Smooth muscle cell of the brain vasculature (primary cell): ENCODE measurements at regions not wholly inside any gene's neighbourhood (a gene's known extent, or its start where the extent isn't known, plus 50 kb on each side); places are given as distances from the start of the nearest gene placed in this dataset.
A peak's percentile ranks its signal among the peaks of the same experiment; 100 is the strongest.
"Not testable (repeated sequence)": the region's sequence is repeated elsewhere in the genome, so short reads cannot be mapped to it uniquely, and the experiment has no call there.

Source experiments
- DNase-seq: peaks from one replicate; pipeline ENCODE4 v3.0.0-alpha.2; 2012; ENCODE audit warnings: low read depth, low spot score

DNA sequence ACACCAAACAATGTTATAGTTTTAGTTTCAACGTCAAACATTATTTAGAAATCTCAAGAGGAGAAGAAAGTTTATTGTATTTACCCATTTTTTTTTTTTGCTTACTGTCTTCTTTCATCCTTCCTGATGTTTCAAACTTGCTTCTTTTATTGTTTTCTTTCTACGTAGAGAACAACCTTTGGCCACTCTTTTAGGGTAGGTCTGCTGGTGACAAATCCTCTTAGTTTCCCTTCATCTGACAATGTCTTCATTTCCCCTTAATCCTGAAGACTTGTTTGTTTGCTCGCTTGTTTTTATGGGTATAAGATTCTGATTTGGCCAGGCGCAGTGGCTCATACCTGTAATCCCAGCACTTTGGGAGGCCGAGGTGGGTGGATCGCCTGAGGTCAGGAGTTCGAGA is 89.1 kb downstream of the RHOU start:
- no peak for DNase-seq

DNA sequence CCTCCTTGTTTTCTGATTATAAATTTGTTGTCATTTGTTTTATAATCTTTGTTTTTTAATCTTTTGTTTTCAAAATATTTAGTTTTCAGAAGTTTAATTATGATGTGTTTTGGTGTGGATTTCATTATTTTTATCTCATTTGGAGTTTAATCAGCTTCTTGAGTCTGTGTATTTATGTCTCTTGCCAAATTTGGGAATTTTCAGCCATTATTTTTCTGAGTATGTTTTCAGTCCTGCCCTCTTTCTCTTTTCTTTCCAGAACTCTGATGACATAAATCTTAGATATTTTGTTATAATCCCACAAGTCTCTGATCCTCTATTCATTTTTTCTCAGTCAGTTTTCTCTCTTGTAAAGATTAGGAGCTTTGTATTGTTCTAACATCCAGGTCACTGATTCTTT is 89.8 kb downstream of the RHOU start:
- no peak for DNase-seq

GRCh38 chr1:228825840-228826484 is 90.7 kb downstream of the RHOU start:
- no peak for DNase-seq

GRCh38 chr1:228827019-228827418 is 91.7 kb downstream of the RHOU start:
- no peak for DNase-seq

GRCh38 chr1:228828151-228828550 is 92.9 kb downstream of the RHOU start:
- no peak for DNase-seq

DNA sequence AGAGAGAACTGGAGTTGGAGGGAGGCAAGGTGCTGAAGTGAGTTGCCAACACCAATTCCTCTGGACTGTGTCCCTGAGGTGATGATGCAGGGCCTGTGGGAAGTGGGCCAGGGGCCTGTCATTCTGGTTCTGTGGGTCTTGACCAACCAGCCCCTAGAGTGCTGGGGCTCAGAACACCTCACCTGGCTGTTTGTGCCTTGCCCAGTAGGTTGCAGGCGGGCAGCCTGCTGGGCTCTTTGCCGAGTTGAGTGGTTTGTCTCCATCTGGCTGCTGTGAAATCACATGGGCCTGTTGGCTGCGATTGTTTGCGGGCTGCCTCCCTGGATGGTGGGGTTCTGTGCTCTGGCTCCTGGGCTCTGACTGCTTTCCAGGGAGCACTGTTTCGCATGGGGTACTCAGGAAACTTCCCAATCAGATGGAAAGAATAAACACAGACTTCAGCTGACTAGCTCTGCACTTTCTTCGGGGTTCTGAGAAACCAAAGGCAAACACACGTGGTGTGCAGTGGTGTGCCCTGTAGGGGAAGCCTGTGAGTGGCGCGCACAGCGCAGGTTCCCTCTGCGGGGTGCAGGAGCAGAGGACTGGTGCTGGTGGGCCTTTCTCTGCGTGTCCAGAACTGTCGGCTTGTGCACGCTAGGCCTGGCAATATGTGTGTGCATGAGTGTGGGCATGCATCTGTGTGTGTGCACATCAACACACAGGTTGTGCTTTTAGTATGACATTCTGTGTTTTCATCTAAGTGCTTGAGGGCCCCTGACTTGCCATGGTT is 95.1 kb downstream of the RHOU start:
- DNase-seq: no peak

DNA sequence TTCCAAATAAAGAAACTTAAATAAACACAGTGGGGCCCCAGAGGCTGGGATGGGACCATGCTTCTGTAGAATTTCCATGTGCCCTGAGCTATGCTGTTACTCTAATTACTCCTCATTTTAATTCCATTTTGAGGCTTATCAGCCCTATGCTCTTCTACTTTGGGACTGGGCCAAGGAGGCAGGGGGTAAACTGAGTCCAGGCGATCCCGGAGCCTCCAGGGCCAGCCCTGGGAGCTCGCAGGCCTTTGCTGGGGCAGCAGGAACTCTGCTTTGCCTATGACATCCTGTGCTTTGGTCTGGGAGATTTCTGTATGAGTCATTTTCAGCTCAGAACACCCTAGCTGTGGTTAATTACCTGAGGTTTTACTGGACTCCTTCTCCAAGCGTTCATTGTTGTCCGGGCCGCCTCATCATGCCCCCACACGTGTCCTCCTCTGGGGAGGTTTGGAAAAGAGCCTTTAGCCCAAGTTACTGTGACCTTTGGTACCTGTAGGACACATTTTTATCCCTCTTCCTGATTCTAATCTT is 95.7 kb downstream of the RHOU start:
- DNase-seq: no peak

GRCh38 chr1:228833911-228834688 is 98.8 kb downstream of the RHOU start:
- peak; percentile 76 for DNase-seq

DNA sequence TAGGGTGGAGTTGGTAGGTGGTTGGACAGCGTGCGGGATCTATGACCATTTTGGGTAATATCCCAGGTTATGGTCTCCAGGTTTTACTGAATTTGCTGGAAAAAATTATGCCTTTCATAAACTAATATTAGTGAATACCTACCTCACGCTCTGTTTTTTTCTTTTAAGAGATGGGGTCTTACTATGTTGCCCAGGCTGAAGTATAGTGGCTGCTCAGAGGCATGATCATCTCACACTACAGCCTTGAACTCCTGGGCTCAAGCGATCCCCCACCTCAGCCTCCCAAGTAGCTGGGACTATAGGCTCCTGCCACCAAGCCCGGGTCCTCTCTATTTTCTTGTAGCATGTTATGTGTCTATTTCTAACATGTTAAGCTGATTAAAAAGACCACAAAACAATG is 100.2 kb downstream of the RHOU start:
- no peak for DNase-seq

DNA sequence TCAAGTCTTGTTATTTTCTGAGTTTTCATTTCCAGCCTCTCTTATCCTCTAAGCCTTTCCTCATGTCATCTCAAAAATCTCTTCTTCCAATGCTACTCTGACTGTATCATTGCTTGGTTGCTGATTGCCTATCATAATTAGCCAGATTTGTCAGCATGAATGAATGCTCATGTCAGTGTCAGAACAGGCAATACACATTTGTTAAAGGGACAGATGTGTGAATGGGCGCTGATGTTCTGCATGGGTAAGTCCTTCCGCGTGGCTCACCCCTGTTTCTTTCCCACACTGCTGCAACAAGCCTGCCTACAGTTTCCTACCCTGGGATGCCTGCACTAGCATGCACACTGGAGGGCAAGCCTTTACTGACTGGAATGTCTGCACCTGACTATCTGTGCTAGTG is 100.6 kb downstream of the RHOU start:
- no peak for DNase-seq

- DNase-seq: no peak
These were observed 101.1 kb downstream of the RHOU start for GRCh38 chr1:228836427-228836826.

DNA sequence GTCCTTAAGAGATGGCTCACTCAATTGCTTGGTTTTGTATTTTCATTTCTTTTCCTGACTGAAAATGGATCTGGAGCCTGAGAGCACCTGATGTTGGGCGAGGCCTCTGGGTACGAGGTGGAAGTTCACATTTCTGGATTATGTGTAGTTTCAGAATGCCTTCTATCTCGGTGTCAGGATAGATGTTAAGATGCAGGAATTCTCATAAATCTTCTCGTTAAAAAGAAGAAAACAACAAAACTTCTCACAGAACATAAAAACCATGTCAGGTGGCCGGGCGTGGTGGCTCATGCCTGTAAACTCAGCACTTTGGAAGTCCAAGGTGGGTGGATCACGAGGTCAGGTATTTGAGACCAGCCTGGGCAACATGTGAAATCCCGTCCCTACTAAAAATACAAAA is 101.8 kb downstream of the RHOU start:
- DNase-seq: no peak

DNA sequence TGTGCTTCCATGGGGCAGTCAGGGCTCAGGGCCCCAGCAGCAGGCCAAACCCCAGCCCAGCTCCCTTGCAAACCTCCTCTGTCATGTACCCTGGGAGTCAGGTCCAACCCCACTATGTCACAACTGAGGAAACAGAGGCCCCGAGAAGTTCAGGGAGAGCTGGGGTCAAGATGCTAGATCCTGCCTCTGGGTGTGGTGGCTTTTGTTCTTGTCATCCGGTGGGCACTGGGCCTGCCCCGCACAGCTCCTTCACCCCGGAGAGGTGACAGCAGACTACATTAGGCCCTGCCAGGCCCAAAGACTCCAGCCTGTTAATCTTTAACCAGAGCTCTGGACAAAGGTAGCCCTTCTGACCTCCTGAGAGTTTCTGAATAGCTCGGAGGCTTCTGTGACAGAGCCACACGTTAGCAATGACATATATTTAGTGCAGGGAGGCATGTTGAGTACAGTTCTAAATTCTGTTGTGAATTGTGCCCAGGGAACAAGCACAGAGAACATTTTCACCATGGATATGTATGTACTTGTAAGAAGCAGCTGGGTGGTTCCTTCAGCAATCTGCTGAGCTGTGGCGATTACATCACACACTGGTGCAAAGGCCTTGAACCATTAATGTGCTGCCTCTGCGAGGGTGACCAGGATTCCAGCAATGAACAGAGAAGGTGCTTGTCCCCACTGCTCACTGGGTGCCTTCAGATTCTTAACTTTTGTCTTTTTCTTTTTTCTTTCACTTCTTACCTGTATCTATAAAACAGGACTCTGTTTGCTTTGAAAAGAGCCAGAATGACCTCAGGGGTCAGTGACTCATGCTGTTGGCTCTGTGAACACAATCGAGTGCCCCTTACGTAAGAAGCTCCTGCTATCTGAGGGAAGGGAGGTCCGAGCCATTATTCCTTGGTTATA is 102.8 kb downstream of the RHOU start:
- peak; percentile 86 for DNase-seq

GRCh38 chr1:228838717-228839500 is 103.6 kb downstream of the RHOU start:
- no peak for DNase-seq

DNA sequence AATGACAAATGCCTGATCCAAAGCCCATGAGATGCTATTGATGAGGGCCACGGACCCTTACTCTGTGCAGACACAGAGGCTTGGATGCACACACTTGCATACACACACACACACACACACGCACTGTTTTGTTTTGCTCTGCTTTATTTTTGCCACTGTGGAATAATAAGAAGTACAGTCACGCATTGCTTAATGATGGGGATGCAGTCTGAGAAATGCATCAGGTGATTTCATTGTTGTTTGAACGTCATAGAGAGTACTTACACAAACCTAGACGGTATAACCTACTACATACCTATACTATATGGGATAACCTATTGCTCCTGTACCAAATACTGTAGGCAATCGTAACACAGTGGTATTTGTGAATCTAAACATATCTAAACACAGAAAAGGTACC is 104.4 kb downstream of the RHOU start:
- no peak for DNase-seq

- DNase-seq: no peak
These were observed 106.4 kb downstream of the RHOU start for GRCh38 chr1:228841632-228842031.

DNA sequence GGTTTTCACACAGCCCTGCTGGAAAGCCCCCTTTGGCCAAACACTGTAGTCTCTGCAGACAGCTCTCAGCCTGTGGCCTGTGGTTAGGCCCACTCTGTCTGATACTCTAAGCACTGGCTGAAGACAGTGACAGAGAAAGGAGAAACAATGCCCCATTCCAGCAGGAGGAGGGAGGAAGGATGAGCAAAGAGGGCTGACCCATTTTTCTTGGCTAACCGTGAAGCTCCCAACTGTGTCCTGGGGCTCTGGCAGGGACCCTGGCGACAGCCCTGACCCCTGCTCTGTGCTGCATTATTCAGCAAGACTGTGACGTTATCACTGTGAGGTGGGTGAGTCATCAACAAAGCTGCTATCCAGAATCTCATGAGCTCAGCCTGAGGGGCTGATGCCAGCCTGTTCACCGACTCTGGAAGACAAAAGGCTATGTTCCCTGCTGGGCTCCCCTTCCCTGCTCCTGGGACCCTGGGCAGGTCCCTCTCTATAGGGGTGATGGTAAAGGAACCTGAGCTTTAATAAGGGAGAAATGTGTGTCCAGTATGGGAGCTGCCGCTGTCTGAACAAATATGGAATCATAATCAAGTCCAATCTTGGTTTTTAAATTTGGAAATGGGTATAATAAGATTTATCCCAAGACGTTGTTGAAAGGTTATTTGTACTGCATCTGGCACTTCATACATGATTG is 107.0 kb downstream of the RHOU start:
- DNase-seq: no peak

DNA sequence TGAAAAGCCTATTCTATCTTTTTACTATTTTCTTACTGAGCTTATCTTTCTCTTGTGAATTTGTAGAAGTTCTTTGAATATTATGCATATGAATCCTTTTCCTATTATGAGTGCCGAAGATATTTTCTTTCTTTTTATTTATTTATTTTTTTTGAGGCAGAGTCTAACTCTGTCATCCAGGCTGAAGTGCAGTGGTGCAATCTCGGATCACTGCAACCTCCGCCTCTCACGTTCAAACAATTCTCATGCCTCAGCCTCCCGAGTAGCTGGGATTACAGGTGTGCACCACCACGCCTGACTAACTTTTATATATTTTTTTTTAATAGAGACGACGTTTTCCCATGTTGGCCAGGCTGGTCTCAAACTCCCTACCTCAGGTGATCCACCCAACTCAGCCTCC is 109.8 kb downstream of the RHOU start:
- DNase-seq: no peak

DNA sequence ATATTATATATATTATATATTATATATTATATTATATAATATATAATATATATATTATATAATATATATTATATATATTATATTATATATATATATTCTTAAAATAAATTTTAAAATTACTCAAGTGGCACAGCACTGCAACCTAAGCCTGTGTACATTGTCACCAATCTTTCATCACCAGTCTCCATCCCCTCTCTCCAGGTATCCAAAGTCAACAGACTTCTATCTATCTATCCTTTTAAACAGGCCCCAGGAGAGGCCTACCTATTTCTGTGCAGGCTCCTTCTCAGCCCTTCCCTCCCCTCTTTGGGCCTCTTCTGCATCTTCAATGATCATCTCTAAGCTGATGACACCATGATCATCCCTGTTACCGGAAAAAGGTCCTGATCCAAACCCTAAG is 111.7 kb downstream of the RHOU start:
- no peak for DNase-seq

DNA sequence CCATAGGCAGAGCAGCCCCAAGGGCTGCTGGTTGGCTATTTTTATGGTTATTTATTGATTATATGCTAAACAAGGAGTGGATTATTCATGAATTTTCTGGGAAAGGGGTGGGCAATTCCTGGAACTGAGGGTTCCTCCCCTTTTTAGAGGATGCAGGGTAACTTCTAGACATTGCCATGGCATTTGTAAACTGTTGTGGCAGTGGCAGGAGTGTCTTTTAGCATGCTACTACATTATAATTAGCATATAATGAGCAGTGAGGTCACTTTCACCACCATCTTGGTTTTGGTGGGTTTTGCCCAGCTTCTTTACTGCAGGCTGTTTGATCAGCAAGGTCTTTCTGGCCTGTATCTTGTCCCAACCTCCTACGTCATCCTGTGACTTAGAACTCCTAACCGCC is 112.2 kb downstream of the RHOU start:
- DNase-seq: not testable (repeated sequence)
